ENCODE measurements at regions not wholly inside any gene's neighbourhood (a gene's known extent, or its start where the extent isn't known, plus 50 kb on each side); places are given as distances from the start of the nearest gene placed in this dataset.

DNA sequence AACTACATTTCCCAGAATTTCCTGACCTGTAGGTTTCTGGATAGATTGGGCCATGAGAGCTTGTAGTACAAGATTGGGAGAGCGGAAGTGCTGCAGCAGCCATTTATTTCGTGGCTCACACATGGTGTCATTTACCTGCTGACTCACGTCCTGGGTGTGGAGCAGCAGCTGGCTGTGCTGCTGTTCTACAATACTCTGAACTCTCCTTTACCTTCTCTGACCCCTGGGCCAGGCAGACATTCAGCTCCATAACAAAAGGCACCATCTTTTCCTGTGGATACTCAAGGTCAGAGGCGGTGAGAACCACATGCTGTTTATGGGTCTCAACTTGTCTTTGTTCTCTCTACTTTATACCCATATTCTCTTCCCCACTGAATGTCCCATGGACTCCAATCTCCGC lies 490.2 kb downstream of the IGSF11 start:
- in situ Hi-C loops (cut with HindIII; ENCODE audit: low sequenced_read_pairs) = no loop called here
- DNase-seq (ENCODE audit: low spot score) = no peak

DNA sequence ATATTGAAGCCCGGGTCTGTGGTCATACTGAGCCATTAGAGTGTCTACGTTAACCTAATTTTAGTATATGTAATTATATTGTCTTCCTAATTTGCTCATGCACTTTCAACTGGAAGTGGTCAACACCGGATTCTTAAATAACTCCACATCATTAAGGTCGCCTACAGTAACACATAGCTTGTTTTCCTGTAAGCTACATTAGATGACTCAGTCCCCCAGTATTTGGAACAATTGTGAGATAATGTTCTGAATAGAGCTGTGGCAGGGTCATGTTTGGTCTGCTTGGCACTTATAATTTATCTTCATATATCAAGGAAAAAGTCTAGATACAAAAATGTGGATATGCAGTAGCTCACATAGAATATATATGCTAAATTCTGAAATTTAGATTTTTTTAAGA lies 486.2 kb downstream of the IGSF11 start:
- in situ Hi-C loops (cut with HindIII; ENCODE audit: low sequenced_read_pairs) = no loop called here
- no peak for DNase-seq (ENCODE audit: low spot score)

DNA sequence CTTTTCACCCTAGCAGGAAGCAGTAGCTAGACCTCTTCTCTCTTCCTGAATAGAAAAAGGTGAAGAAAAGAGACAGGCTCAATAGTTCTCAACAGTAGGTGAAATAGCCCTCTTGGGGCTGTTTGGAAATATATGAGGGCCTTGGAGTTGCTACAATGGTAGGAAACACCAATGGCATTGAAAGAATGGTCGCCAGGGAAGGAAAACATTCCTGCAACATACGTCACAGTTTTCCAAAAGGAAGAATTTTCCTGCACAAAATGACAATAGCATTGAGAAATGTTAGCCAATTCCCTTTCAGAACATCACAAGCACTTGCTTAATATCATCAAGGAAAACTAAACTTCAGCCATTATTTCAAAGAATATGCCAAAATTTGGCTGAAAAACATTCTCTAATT lies 484.5 kb downstream of the IGSF11 start:
- no peak for DNase-seq (ENCODE audit: low spot score)
- in situ Hi-C loops (cut with HindIII; ENCODE audit: low sequenced_read_pairs) = no loop called here

DNA sequence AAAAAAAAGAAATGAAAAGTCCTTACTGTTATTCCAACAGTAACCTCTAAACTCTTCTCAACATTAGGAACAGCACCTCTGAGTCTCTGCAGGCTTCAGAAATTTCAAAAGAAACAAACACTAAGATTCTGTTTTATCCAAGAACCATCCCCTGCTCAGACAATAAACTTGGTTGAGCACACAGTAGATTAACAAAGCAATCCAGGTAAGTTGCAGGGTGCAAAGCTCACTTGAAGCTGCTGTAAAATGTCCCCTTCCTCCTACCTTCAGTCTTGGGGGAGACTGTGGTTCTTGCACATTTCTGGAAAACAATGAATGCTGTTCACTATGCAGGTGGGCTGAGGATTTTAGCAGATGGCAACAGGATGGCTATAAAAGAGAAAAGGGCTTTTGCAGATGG lies 484.1 kb downstream of the IGSF11 start:
- no peak for DNase-seq (ENCODE audit: low spot score)
- in situ Hi-C loops (cut with HindIII; ENCODE audit: low sequenced_read_pairs) = no loop called here

DNA sequence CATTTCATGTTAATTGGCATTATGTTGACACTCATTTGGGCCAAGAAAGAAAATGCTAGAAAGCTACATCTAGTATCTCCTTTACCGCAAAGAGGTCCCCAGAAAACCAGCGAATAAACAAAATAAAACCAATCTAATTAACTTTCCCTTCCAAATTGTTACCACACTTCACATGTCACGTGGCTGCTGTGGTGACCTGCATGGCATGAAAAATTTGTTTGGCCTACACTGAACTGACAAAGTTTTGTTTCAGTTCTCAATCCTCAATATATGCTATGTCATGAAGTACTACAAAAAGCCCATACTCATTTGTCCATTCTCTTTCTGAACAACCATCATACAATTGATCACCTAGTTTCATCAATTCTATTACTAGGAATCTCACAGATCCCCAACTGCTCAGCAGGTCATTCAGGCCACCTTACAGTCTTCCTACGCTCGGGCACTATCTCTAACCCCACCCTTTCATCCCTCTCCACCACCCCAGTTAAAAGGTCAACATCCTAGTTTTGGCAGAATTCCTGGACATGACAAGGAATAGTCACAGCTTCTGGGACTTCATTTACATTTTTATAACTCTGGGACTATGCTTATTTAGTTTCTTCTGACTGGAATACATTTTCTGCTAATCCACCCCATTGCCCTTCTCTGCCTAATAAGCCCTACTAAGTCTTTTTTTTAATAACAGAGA lies 480.4 kb downstream of the IGSF11 start:
- in situ Hi-C loops (cut with HindIII; ENCODE audit: low sequenced_read_pairs) = no loop called here
- DNase-seq (ENCODE audit: low spot score) = no peak

DNA sequence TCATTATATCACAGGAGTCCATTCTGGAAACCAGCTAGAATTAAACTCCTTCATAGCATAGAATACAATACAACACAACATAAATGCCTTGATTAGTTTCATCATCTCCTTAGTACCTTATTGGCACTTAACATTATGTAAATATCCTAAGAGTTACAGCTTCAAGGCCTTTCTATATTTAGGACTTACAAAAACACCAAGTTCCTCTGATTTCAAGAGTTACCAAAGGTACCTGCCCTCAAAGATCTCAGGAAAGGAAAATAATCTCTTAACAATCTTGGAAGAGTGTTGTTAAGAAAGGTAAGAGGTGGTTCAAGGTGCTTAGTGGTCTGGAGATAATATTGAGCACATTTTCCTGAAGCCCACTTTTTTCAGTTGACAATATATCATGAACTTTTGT lies 477.7 kb downstream of the IGSF11 start:
- in situ Hi-C loops (cut with HindIII; ENCODE audit: low sequenced_read_pairs) = no loop called here
- DNase-seq (ENCODE audit: low spot score) = no peak

DNA sequence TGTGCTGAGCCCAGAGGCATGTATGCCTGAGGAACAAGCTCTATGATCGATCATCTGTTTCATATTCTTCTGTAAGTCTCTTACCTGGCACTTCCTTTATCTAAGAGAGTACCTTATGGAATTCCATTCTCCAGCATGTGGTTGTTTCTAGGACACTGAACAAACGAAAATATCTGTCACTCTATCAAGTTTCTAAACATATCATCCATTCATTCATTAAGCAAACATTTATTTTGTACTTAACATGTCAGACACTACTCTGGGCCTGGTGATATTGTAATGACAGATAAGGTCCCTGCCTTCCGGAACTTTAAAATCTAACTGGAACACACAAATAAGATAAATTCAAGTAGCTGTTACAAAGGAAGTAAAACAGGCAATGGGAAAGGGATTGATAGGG lies 477.1 kb downstream of the IGSF11 start:
- DNase-seq (ENCODE audit: low spot score) = no peak
- in situ Hi-C loops (cut with HindIII; ENCODE audit: low sequenced_read_pairs) = no loop called here

DNA sequence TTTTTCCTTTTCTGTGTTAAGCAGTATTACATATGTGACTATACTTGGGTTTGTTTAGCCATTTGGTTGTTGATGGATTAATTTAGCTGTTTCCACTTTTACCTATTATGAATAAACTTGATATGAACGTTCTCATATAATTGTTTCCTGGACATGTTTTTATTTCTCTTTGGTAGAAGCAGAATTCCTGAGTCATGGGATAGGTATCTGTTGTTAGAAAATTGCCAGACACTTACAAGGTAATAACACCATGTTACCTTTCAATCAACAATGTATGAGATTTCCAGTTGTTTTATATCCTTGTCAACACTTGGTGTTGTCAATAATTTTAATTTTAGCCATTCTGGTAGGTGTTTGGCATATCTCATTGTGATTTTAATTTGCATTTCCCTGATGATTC lies 475.4 kb downstream of the IGSF11 start:
- no peak for DNase-seq (ENCODE audit: low spot score)
- in situ Hi-C loops (cut with HindIII; ENCODE audit: low sequenced_read_pairs) = no loop called here

DNA sequence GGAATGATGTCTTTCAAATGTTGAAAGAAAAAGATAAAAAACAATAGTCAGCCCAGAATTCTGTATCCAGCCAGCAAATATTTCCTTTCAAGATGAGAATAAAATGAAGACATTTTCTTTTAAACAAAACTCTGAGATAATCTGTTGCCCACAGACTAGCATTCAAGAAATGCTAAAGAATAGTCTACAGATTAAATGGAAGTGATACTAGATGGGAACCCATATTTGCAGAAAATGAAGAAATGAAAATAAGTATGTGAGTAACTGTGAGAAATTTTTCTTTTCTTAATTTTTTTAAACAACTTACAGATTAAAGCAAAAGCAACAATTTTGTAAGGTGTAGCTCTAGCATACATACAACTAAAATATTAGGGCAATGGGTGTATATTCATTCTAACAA lies 469.8 kb downstream of the IGSF11 start:
- in situ Hi-C loops (cut with HindIII; ENCODE audit: low sequenced_read_pairs) = no loop called here
- DNase-seq (ENCODE audit: low spot score) = no peak

DNA sequence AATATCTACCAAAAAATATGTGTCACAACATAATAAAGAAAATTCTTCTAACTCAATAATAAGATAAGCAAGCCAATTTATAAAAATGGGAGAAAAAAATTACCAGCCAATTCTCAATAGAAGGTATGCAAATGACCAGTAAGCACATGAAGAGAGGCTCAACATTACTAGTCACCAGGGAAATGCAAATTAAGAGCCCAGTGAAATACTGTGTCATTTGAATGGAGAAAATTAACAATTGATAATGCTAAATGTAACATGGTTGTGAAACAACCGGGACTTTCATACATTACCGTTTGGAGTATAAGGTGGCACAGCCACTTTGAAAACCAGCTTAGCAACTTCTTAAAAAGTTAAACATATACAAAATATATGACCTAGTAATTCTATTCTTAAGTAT lies 460.7 kb downstream of the IGSF11 start:
- DNase-seq (ENCODE audit: low spot score) = no peak
- in situ Hi-C loops (cut with HindIII; ENCODE audit: low sequenced_read_pairs) = no loop called here

DNA sequence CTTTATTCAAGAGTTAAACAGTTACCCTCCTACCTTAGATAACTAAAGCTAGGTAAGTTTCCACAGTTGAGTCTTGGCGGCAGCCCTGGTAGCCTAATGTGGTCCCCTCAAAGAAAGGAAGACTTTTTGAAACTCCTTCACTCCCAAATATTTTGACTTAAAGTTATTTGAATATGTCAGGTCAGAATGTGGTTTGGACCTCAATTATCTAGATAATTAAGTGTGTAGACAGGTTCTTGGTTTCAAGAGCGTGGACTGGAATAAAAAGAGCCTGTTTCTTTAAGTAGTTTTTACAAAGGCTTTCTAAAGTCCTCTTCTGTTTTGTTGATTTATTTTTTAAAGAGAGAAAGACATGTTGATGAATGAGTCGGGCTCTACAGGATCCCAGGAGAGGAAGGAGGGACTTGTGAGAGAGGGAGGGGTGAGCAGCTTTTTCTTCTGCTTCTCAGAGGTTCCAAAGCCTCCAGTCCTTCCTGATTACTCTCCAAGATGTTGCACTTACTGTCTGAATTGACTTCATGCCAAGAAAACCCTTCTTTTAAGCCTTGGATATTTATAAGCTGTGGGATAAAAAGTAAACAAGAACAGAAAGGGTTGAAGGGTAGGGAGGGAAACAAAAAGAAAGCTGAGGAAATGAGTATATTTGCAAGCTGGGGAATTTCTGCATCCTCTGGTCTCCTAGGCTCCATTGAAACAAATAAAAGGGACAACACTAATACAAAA lies 457.4 kb downstream of the IGSF11 start:
- in situ Hi-C loops (cut with HindIII; ENCODE audit: low sequenced_read_pairs) = no loop called here
- no peak for DNase-seq (ENCODE audit: low spot score)

DNA sequence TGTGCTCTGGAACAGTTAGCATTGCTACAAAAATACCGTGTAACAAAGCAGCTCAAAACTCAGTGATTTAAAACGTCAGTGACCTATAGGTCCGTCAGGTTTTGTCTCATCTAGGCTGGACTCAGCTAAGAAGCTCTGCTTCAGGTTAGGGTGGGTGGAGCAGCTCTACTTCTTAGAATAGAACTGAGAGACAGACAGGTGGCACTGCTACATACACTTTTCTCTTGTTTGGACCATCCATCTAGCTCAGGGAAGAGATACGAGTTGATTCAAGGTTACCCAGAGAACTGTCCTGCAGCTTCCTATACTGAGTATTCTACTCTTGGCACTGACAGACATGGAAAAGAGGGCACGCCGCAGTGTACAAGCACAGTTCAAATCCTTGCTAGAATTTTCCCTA lies 456.1 kb downstream of the IGSF11 start:
- in situ Hi-C loops (cut with HindIII; ENCODE audit: low sequenced_read_pairs) = no loop called here
- DNase-seq (ENCODE audit: low spot score) = no peak

DNA sequence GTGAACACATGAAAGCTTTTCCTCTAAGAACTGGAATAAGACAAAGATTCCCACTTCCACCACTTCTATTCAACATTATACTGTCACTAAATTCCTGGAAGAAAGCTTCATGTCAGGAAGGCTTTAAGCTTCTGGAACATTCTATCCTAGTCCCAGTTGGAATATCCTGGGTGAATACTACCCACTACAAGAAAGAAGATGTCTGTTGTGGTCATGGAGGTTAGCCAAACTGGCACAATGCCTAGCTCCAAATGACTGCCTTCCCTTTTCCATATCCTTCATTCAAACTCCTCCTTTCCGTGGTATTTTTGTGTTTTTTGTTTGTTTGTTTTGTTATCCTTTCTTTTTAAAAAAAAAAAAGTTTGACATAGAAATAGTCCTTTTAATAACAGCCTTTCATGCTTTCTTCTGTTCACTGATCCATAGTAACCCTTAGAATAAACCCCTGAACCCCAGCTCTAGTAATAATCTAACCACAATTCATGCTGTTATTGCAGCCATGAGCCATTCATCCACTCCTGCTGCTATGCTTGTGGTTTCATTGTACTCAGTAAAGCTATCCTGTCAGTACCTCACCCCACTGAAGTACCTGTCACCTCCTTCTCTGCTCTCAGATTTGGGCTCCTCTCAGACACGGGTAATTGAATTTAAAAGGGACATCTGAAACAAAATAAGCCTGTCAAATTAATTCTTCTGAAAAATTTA lies 447.5 kb downstream of the IGSF11 start:
- DNase-seq (ENCODE audit: low spot score) = no peak
- in situ Hi-C loops (cut with HindIII; ENCODE audit: low sequenced_read_pairs) = no loop called here

DNA sequence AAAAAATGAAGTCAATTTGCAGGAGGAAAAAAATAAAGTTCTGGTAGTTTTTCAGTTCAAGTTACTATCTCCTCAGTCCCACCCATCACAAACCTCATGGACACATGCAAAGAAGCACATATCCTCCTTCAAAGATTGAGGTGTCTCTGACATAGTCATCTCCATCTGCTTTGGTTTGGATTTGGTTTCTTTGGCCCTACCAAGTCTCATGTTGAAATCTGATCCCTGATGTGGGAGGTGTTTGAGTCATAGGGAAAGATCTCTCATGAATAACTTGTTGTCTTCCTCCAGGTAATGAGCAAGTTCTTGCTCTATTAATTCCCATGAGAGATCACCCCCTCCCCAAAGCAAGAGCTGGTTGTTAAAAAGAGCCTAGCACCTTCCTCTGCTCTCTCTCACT lies 446.8 kb downstream of the IGSF11 start:
- in situ Hi-C loops (cut with HindIII; ENCODE audit: low sequenced_read_pairs) = no loop called here
- no peak for DNase-seq (ENCODE audit: low spot score)

DNA sequence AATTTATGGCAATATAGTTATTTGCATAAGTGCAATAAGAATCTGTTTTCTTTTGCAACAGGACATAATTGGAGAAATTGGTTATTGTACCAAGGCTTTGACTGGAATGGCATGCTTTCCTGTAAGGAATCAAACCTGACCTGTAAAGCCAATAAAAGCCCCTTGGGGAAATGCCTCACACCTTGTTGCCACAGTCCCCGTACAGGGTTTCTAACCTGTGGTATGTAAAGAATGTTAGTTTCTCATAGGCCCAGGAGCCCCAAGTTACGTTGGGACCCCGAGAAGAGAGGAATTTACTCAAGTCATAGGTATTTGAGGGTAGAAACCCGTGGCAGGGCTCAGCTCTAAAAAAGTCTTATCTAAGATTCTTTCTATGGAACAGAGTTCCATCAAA lies 441.4 kb downstream of the IGSF11 start:
- in situ Hi-C loops (cut with HindIII; ENCODE audit: low sequenced_read_pairs) = no loop called here
- no peak for DNase-seq (ENCODE audit: low spot score)

DNA sequence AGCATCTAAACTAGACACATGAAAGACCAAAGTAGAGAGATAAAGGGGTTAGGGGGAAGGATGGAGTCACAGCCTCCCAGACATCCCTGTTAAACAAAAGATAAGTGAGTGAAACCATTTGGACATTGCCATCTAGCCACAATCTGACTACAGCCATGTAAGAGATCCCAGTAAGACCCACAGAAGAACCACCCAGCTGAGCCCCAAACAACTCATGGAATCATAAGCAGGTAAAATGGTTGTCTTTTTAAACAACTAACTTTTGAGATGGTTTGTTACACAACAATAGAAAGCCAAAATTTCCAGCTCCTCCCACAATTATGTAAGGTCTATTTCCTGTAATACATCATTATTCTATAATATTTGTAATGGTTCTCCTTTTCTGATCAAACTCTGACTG lies 437.5 kb downstream of the IGSF11 start:
- DNase-seq (ENCODE audit: low spot score) = no peak
- in situ Hi-C loops (cut with HindIII; ENCODE audit: low sequenced_read_pairs) = no loop called here

DNA sequence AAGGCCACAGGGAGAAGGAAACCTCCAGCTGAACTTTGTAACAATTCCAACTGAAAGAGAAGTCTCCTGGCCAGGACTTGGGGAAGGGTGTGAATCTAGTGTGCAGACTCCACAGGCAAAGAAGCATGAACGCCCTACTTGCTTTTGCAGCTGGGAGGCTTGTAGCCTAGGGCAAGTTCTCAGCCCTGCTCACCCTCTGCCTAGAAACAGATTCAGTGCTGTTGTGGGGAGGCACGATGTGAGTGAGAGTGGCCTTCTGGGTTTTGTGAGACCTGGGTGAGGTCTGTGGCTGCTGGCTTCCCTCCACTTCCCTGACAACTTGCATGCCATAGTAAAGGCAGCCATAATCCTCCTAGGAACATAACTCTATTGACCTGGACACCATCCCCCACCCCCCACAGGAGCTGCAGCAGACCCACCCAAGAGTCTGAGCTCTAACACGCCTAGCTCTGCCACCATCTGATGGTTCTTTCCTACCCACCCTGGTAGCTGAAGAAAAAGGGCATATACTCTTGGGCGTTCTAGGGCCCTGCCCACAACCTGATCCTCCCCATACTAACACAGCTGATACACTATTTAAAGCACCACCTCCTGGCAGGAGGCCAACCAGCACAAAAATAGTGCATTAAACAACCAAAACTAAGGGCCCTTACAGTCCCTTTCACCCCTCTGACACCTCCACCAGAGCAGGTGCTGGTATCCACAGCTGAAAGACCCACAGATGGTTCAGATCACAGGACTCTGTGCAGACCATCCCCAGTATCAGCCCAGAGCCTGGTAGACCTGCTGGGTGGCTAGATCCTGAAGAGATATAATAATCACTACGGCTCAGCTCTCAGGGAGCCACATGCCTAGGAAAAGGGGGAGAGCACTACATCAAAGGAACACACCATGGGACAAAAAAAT lies 426.5 kb downstream of the IGSF11 start:
- in situ Hi-C loops (cut with HindIII; ENCODE audit: low sequenced_read_pairs) = no loop called here

DNA sequence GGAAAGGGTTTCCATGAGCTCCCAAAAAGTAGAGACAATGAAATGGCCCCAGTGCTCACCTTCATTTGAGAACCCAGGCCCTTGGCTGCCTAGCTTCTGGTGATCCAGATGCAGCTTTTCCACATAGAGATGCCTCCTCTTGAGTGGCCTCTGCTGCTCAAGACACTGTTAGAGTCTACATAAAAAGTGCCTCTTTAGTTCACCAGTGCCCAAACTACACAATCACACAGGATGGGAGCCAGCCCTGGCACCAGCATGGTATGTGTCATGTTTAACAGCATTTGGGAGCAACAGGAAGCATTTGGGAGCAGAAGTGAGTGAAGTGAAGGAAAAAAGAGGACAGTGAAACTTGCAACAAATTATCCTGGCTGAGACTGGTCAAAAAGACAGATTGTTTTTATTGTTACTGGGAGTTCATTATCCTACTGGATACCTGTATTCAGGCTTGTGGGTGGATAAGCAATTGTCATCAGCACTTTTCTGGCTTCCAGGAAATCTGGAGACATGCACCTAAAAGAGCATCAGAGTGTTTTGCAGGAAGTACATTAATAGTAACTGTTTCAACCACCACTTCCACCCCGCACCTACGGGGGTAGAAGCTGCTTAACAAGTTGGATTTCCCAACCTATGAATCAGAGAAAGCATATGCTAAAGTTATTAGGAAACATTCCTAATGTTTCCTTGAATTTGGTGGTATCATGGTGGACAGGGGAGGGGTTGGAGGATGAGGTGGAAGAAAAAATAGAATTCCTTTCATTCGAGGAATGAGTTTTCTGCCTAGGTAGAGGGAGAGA lies 416.2 kb downstream of the IGSF11 start:
- in situ Hi-C loops (cut with HindIII; ENCODE audit: low sequenced_read_pairs) = no loop called here

More for the DNA sequence above, 426.5 kb downstream of the IGSF11 start:
- no peak for DNase-seq (ENCODE audit: low spot score)

DNA sequence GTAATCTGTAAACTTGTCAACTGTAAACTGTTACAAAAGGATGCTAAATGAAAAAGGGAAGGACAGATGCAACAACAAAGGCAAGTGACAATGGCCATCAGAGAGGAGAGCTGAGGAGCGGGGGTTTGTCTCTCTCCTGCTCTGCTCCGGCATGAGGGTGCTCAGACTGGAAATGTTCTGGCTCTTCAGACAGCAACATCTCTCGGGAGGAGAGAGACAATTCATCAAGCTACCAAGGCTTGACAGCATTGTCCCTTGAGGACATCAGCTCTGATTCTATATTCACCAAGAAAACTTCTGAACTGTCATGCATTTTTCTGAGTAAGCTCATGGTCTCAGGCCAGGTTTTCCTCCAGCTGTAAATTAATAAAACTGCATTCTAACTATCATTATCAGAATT lies 408.2 kb downstream of the IGSF11 start:
- DNase-seq (ENCODE audit: low spot score) = no peak
- in situ Hi-C loops (cut with HindIII; ENCODE audit: low sequenced_read_pairs) = no loop called here

More for the DNA sequence above, 416.2 kb downstream of the IGSF11 start:
- no peak for DNase-seq (ENCODE audit: low spot score)

Measured in G401 (cell line).